SK-N-SH (cell line): ENCODE measurements at regions not wholly inside any gene's neighbourhood (a gene's known extent, or its start where the extent isn't known, plus 50 kb on each side); places are given as distances from the start of the nearest gene placed in this dataset.

ENCODE experiments used
- CTCF ChIA-PET: fragments of 300-600, 350-600 bp; formaldehyde crosslinking; extraction: SDS; loops from one replicate; lab custom pipeline; 2021; lab: Yijun Ruan, JAX
- POLR2A ChIA-PET: fragments of 350-600 bp; sonication (Branson Sonifier 250); formaldehyde crosslinking; extraction: SDS; loops from one replicate; lab custom pipeline; 2020; ENCODE audit warnings: antibody characterized with exemption, inconsistent platforms; lab: Yijun Ruan, JAX
- DNase-seq: peaks from one replicate; pipeline ENCODE4 v3.0.0; 2012
- H2AFZ ChIP-seq: fragments of 200-600 bp; sonication (generic); 2 replicates; pipeline ENCODE4 v1.8.1; 2016; ENCODE audit warnings: antibody characterized with exemption, mild to moderate bottlenecking, low read depth
- H3F3A ChIP-seq: fragments of 200-600 bp; sonication (generic); replicated peaks from 2 replicates; pipeline ENCODE3; 2016; ENCODE audit warnings: antibody characterized with exemption, mild to moderate bottlenecking; ENCODE audit not compliant: insufficient read depth
- H3K27ac ChIP-seq, 2 experiments: fragments of 200-500 bp in 1 of 2; fragments of 200-600 bp in 1 of 2; sonication (Bioruptor generic) in 1 of 2; sonication (generic), shearing (Covaris generic) in 1 of 2; 2 replicates each; pipeline versions ENCODE4 v1.5.1 to v1.6.1; 2014 to 2016; ENCODE audit warnings: low read depth in 2 of 2, inconsistent platforms in 1 of 2, low read length in 1 of 2, mild to moderate bottlenecking in 1 of 2, mixed read lengths in 1 of 2
- H3K27me3 ChIP-seq: fragments of 200-600 bp; sonication (generic), shearing (Covaris generic); 2 replicates; pipeline ENCODE4 v1.6.1; 2016; ENCODE audit warnings: mixed run types; ENCODE audit not compliant: insufficient read depth
- H3K36me3 ChIP-seq, 2 experiments: fragments of 200-500 bp in 1 of 2; fragments of 200-600 bp in 1 of 2; sonication (Bioruptor generic) in 1 of 2; sonication (generic) in 1 of 2; replicated peaks in 1 of 2; 2 replicates each; pipeline versions ENCODE3 to v1.5.1; 2014 to 2016; ENCODE audit warnings: low read length in 1 of 2, mild to moderate bottlenecking in 1 of 2; ENCODE audit not compliant: insufficient read depth in 2 of 2, control insufficient read depth in 1 of 2
- H3K4me1 ChIP-seq, 2 experiments: fragments of 200-500 bp in 1 of 2; fragments of 200-600 bp in 1 of 2; sonication (Bioruptor generic) in 1 of 2; sonication (generic), shearing (Covaris generic) in 1 of 2; 2 replicates each; pipeline versions ENCODE4 v1.5.1 to v1.6.1; 2014 to 2016; ENCODE audit warnings: low read depth in 1 of 2, low read length in 1 of 2, mixed run types in 1 of 2; ENCODE audit not compliant: insufficient read depth in 2 of 2, control insufficient read depth in 1 of 2
- H3K4me2 ChIP-seq: fragments of 200-600 bp; sonication (generic), shearing (Covaris generic); 2 replicates; pipeline ENCODE4 v1.6.1; 2017; ENCODE audit warnings: mixed run types
- H3K4me3 ChIP-seq, 2 experiments: fragments of 200-500 bp in 1 of 2; fragments of 200-600 bp in 1 of 2; sonication (Bioruptor generic) in 1 of 2; sonication (generic), shearing (Covaris generic) in 1 of 2; 2 replicates each; pipeline versions ENCODE4 v1.5.1 to v1.8.1; 2014 to 2016; ENCODE audit warnings: low read depth in 2 of 2, inconsistent platforms in 1 of 2, low read length in 1 of 2, mild to moderate bottlenecking in 1 of 2, mixed read lengths in 1 of 2, moderate library complexity in 1 of 2
- H3K79me2 ChIP-seq: fragments of 200-600 bp; sonication (generic); 2 replicates; pipeline ENCODE4 v1.8.1; 2017; ENCODE audit warnings: mild to moderate bottlenecking; ENCODE audit not compliant: insufficient read depth
- H3K9ac ChIP-seq: fragments of 200-600 bp; sonication (generic); 2 replicates; pipeline ENCODE4 v1.6.1; 2017; ENCODE audit warnings: mixed run types
- H3K9me2 ChIP-seq: fragments of 200-600 bp; sonication (generic); 2 replicates; pipeline ENCODE4 v1.6.1; 2017; ENCODE audit warnings: mixed run types
- H3K9me3 ChIP-seq: fragments of 200-600 bp; sonication (generic); 2 replicates; pipeline ENCODE4 v1.6.1; 2017; ENCODE audit warnings: mixed run types, mild to moderate bottlenecking, moderate library complexity
- H4K20me1 ChIP-seq: fragments of 200-600 bp; sonication (generic); 2 replicates; pipeline ENCODE4 v1.6.1; 2017; ENCODE audit warnings: mild to moderate bottlenecking, mixed run types; ENCODE audit not compliant: insufficient read depth
- CHD2 ChIP-seq: fragments of 150-350 bp; IDR thresholded peaks from 2 replicates; pipeline ENCODE4 v1.6.1; 2018; ENCODE audit warnings: low read length; ENCODE audit not compliant: partially characterized antibody
- FOXJ3 ChIP-seq: sonication (generic); formaldehyde crosslinking; IDR thresholded peaks from 2 replicates; pipeline ENCODE4 v1.5.1; 2020; ENCODE audit warnings: mild to moderate bottlenecking, missing genetic modification reagents
- GABPA ChIP-seq: IDR thresholded peaks from 2 replicates; pipeline ENCODE4 v1.4.0; 2012; ENCODE audit warnings: low read depth, mild to moderate bottlenecking
- GATA2 ChIP-seq: sonication (generic); formaldehyde crosslinking; IDR thresholded peaks from 2 replicates; pipeline ENCODE4 v1.5.0; 2020; ENCODE audit warnings: mild to moderate bottlenecking, missing genetic modification reagents
- JUND ChIP-seq: IDR thresholded peaks from 2 replicates; pipeline ENCODE4 v1.4.0; 2012
- MEF2A ChIP-seq: IDR thresholded peaks from 2 replicates; pipeline ENCODE4 v1.4.0; 2012; ENCODE audit warnings: low read depth, borderline replicate concordance
- NRF1 ChIP-seq: IDR thresholded peaks from 2 replicates; pipeline ENCODE4 v1.6.1; 2012; ENCODE audit warnings: low read depth, mild to moderate bottlenecking, low read length
- POLR2AphosphoS5 ChIP-seq: IDR thresholded peaks from 2 replicates; pipeline ENCODE4 v1.6.1; 2012; ENCODE audit warnings: low read depth, low read length
- RCOR1 ChIP-seq: fragments of 150-350 bp; IDR thresholded peaks from 2 replicates; pipeline ENCODE4 v1.6.1; 2017; ENCODE audit warnings: antibody characterized with exemption, low read length
- RFX5 ChIP-seq: IDR thresholded peaks from 2 replicates; pipeline ENCODE4 v1.6.1; 2012; ENCODE audit warnings: mild to moderate bottlenecking, improper control_type of control experiment, low read length
- SMC3 ChIP-seq: IDR thresholded peaks from 2 replicates; pipeline ENCODE4 v1.6.1; 2012; ENCODE audit warnings: low read depth, low read length, improper control_type of control experiment
- TEAD4 ChIP-seq: IDR thresholded peaks from 2 replicates; pipeline ENCODE4 v1.4.0; 2012; ENCODE audit warnings: mild to moderate bottlenecking, borderline replicate concordance; ENCODE audit not compliant: insufficient read depth
- USF1 ChIP-seq: IDR thresholded peaks from 2 replicates; pipeline ENCODE4 v1.4.0; 2012; ENCODE audit warnings: low read depth, borderline replicate concordance
- WGBS: methylation state at CpG from one replicate; pipeline ENCODE4 v1.1.6; 2017; ENCODE audit warnings: low lambda C conversion rate; 5-methylcytosine and 5-hydroxymethylcytosine counted together
- TF ChIP-seq, protein P1 (sequence below): fragments of 150-350 bp; IDR thresholded peaks from 2 replicates; pipeline ENCODE4 v1.6.1; 2016; ENCODE audit warnings: mild to moderate bottlenecking, low read depth, low read length
- TF ChIP-seq, protein P2 (sequence below): fragments of 200-600 bp; sonication (generic); IDR thresholded peaks from 2 replicates; pipeline ENCODE4 v1.6.1; 2017; ENCODE audit warnings: antibody characterized with exemption, mild to moderate bottlenecking, moderate library complexity

- H3K9me2 ChIP-seq = no peaks in the 10 kb centered on the region
- H3K4me1 ChIP-seq = peaks cover 0 to 12% of the 10 kb centered on the region in 2 experiments; a peak in 2 of 4 replicates
- WGBS = 15% methylated on average over 2 of the region's 2 CpGs
- POLR2A ChIA-PET = no interaction called here
- CTCF ChIA-PET = no interaction called here
- H4K20me1 ChIP-seq = no peaks in the 10 kb centered on the region
- peaks cover 19% of the 10 kb centered on the region for H3F3A ChIP-seq
- peaks cover 4% of the 10 kb centered on the region; the same call in 1 of the 2 replicates for H3K9me3 ChIP-seq
- no peaks in the 10 kb centered on the region for H3K79me2 ChIP-seq
- no peak overlapping the region for H3K4me3 ChIP-seq
- no peak overlapping the region for H3K4me2 ChIP-seq
- H3K36me3 ChIP-seq = no peaks in the 10 kb centered on the region
- H2AFZ ChIP-seq = no peak overlapping the region
- no peak for DNase-seq
- no peaks in the 10 kb centered on the region for H3K27me3 ChIP-seq
- TF ChIP-seq, protein P1, sequence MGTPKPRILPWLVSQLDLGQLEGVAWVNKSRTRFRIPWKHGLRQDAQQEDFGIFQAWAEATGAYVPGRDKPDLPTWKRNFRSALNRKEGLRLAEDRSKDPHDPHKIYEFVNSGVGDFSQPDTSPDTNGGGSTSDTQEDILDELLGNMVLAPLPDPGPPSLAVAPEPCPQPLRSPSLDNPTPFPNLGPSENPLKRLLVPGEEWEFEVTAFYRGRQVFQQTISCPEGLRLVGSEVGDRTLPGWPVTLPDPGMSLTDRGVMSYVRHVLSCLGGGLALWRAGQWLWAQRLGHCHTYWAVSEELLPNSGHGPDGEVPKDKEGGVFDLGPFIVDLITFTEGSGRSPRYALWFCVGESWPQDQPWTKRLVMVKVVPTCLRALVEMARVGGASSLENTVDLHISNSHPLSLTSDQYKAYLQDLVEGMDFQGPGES = no peak
- TF ChIP-seq CHD2 = no peak
- TF ChIP-seq JUND = no peak
- TF ChIP-seq, protein P2, sequence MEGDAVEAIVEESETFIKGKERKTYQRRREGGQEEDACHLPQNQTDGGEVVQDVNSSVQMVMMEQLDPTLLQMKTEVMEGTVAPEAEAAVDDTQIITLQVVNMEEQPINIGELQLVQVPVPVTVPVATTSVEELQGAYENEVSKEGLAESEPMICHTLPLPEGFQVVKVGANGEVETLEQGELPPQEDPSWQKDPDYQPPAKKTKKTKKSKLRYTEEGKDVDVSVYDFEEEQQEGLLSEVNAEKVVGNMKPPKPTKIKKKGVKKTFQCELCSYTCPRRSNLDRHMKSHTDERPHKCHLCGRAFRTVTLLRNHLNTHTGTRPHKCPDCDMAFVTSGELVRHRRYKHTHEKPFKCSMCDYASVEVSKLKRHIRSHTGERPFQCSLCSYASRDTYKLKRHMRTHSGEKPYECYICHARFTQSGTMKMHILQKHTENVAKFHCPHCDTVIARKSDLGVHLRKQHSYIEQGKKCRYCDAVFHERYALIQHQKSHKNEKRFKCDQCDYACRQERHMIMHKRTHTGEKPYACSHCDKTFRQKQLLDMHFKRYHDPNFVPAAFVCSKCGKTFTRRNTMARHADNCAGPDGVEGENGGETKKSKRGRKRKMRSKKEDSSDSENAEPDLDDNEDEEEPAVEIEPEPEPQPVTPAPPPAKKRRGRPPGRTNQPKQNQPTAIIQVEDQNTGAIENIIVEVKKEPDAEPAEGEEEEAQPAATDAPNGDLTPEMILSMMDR = no peak
- TF ChIP-seq RCOR1 = no peak
- no peak for TF ChIP-seq RFX5
- TF ChIP-seq USF1 = no peak
- no peak for TF ChIP-seq MEF2A
- no peak for TF ChIP-seq SMC3
- H3K27ac ChIP-seq = no peak overlapping the region
- H3K9ac ChIP-seq = no peak overlapping the region
Measured at GRCh38 chr3:99475229-99475628, 163.2 kb upstream of the COL8A1 start.

DNA sequence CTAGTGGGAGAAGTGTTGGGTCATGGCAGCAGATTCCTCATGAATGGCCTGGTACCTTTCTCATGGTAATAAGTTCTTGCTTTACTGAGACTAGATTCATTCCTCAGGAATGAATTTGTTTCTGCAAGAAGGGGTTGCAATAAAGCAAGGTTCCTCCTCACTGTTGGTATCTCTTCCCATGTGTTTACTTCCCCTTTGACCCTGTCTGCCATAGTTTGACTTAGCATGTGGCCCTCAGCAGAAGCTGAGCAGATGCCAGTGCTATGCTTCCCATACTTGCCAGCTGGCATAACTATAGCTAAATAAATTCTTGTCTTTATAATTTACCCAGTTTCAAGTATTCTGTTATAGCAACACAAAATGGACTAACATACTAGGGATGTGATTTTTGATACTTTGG is 163.6 kb upstream of the COL8A1 start:
- Histone ChIP-seq H3K9me3 (peaks cover 4% of the 10 kb centered on the region; the same call in 1 of the 2 replicates), H3K4me1 (peaks cover 0 to 12% of the 10 kb centered on the region in 2 experiments; a peak in 2 of 4 replicates), H2AFZ (no peak overlapping the region), H3K9me2 (no peaks in the 10 kb centered on the region), H3K79me2 (no peaks in the 10 kb centered on the region), H4K20me1 (no peaks in the 10 kb centered on the region), H3K27me3 (no peaks in the 10 kb centered on the region), H3K4me2 (no peak overlapping the region), H3K36me3 (no peaks in the 10 kb centered on the region), H3K27ac (no peak overlapping the region), H3K4me3 (no peak overlapping the region), H3F3A (peaks cover 19% of the 10 kb centered on the region), H3K9ac (no peak overlapping the region)
- no peak for TF ChIP-seq POLR2AphosphoS5
- TF ChIP-seq FOXJ3 (CRISPR knock-in tag) = no peak
- no peak for TF ChIP-seq GATA2 (CRISPR knock-in tag)
- no peak for TF ChIP-seq NRF1
- TF ChIP-seq MEF2A = no peak
- TF ChIP-seq GABPA = no peak
- TF ChIP-seq CHD2 = no peak
- TF ChIP-seq TEAD4 = no peak
- TF ChIP-seq SMC3 = no peak
- CTCF ChIA-PET = no interaction called here
- POLR2A ChIA-PET = no interaction called here
- no peak for DNase-seq
